SK-N-MC (cell line): ENCODE measurements at regions not wholly inside any gene's neighbourhood (a gene's known extent, or its start where the extent isn't known, plus 50 kb on each side); places are given as distances from the start of the nearest gene placed in this dataset.
"Not testable (repeated sequence)": the region's sequence is repeated elsewhere in the genome, so short reads cannot be mapped to it uniquely, and the experiment has no call there.

Experiments used
- DNase-seq: peaks from one replicate; pipeline ENCODE4 v3.0.0-alpha.2; 2011; ENCODE audit warnings: low read depth, low spot score
- H3K27ac ChIP-seq: fragments of 200-600 bp; sonication (generic); 2 replicates; pipeline ENCODE4 v1.5.1; 2016; ENCODE audit warnings: mixed run types
- H3K36me3 ChIP-seq: fragments of 200-600 bp; sonication (generic); 2 replicates; pipeline ENCODE4 v1.6.1; 2017; ENCODE audit warnings: antibody characterized with exemption, low read length, mixed read lengths; ENCODE audit not compliant: insufficient read depth
- H3K4me3 ChIP-seq: fragments of 200-600 bp; sonication (generic); 2 replicates; pipeline ENCODE4 v1.5.1; 2016
- H3K9ac ChIP-seq: fragments of 200-600 bp; sonication (generic); 2 replicates; pipeline ENCODE4 v1.8.0; 2017; ENCODE audit warnings: mixed run types, mixed read lengths; ENCODE audit not compliant: insufficient read length
- H3K9me3 ChIP-seq: fragments of 200-600 bp; sonication (generic); 2 replicates; pipeline ENCODE4 v1.6.1; 2017; ENCODE audit warnings: low read depth, mild to moderate bottlenecking, antibody characterized with exemption, low read length, moderate library complexity, mixed read lengths
- EZH2 ChIP-seq: fragments of 200-600 bp; sonication (generic); IDR thresholded peaks from one replicate; pipeline ENCODE4 v1.6.1; 2017; ENCODE audit warnings: antibody characterized with exemption
- FOXP2 ChIP-seq: optimal IDR thresholded peaks from 2 replicates; pipeline ENCODE3; 2011; ENCODE audit warnings: mild to moderate bottlenecking, moderate library complexity; ENCODE audit not compliant: insufficient read depth; ENCODE audit errors: extremely low read length, control extremely low read depth
- POLR2AphosphoS5 ChIP-seq: IDR thresholded peaks from 2 replicates; pipeline ENCODE4 v1.6.1; 2012; ENCODE audit warnings: mild to moderate bottlenecking, low read depth, low read length, borderline replicate concordance

DNA sequence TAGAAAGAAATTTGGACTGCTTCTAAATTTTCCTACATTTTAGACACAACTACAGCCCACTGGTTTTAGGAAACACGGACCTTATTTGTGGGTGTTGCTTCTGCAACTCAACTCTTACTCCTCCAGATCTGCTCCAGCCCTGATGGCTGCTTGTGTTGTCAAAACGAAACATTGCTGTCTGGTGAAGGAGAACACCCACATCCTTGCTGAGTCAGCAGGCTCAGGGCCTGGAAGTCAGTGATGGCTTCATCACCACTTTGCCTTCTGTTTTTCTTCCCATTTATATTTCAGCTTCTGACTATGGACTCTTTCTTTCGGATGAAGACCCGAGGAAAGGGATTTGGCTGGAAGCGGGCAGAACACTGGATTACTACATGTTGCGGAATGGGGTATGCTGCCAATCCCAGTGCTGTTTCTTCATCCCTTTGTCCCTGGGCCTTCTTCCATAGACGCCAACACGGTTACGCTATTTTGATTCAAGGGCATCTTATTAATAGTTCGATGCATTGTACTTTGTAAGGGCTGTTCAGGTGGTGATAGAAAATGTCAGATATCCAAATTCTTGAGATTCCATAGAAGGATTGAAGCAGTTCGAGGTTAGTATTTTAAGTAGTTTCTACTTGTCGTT is 392.6 kb upstream of the TPM1 start:
- no peaks in the 10 kb centered on the region for H3K36me3 ChIP-seq
- TF ChIP-seq FOXP2 (no peak), POLR2AphosphoS5 (no peak), EZH2 (no peak)
- no peak overlapping the region for H3K4me3 ChIP-seq
- no peaks in the 10 kb centered on the region for H3K9me3 ChIP-seq
- DNase-seq = no peak
- H3K9ac ChIP-seq = no peak overlapping the region
- no peak overlapping the region for H3K27ac ChIP-seq

DNA sequence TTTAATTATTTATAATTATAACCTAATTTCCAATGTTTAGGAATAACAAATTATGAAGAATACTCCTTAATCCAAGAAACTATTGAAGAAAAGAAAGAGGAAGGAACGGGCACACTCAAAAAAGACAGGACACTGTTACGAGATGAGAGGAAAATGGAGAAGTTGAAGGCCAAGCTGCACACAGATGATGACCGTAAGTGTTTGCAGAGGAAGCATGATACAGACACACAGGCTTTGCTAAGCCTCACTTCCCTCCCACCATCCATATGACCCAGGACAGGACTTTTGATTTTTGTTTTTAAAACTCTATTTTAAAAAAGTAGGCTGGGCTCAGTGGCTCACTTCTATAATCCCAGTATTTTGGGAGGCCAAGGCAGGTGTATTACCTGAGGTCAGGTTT is 389.4 kb upstream of the TPM1 start:
- no peak for DNase-seq
- Histone ChIP-seq H3K4me3 (no peak overlapping the region), H3K27ac (no peak overlapping the region), H3K36me3 (no peaks in the 10 kb centered on the region), H3K9ac (no peak overlapping the region), H3K9me3 (no peaks in the 10 kb centered on the region)
- TF ChIP-seq FOXP2 = no peak
- no peak for TF ChIP-seq POLR2AphosphoS5

DNA sequence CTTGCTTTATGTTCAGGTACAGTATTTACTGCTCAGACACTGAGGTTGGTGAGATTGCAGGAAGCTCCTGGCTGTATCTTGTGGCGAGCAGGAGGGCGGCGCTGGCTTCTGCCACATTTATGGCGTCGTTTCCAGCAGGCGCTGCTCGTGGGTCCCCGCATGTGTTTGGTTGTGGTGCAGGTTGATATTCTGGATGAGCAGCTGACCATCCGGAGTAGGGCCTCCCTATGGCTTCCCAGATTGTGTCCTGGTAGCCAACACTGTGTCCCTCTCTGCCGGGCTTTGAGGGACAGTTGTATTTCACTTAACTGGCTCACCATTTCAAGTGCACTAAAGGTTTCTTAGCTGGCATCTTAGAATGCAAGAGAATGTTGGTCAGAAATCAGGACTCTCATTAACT is 386.5 kb upstream of the TPM1 start:
- Histone ChIP-seq H3K9ac (no peak overlapping the region), H3K27ac (no peak overlapping the region), H3K36me3 (no peaks in the 10 kb centered on the region), H3K9me3 (no peaks in the 10 kb centered on the region), H3K4me3 (no peak overlapping the region)
- TF ChIP-seq FOXP2 = no peak
- no peak for TF ChIP-seq POLR2AphosphoS5
- no peak for TF ChIP-seq EZH2
- DNase-seq = no peak

DNA sequence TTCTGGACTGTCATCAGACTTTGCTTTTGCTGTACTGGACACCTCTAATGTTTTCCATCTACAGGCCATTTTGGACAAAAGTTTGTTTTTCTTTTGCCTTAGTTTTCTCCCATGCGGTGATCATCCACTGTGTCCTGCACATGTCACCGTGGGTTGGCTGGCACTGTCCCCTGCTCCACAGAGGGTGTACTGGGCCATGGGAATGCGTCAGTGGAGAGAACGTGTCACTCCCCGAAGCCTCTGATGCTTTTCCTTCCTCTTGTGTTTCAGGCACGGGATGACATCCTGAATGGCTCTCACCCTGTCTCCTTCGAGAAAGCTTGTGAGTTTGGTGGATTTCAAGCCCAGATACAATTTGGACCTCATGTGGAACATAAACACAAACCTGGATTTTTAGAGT is 385.0 kb upstream of the TPM1 start:
- H3K36me3 ChIP-seq, DNase-seq, H3K27ac ChIP-seq, H3K4me3 ChIP-seq, H3K9me3 ChIP-seq, H3K9ac ChIP-seq: not testable (repeated sequence)

DNA sequence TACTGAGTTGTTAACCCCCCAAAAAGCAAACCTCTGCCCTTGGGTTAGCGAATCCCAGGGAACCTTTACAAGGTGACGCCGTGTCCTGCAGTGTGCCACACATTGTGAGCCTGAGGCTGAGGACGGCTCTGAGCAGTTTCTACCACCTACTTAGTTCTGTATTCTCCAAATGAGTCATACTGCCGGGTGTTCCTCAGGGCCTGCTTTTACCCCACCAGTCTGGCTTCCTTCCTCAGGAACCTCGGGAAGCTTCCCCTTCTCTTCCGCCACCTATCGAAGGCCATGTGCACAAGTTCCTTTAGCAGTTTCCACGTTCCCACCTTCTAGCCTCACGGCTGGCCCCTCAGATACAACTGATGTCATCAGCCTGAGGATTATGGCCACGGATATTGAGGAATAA is 384.0 kb upstream of the TPM1 start:
- no peaks in the 10 kb centered on the region for H3K36me3 ChIP-seq
- H3K9ac ChIP-seq = no peak overlapping the region
- DNase-seq = no peak
- H3K4me3 ChIP-seq = no peak overlapping the region
- no peak for TF ChIP-seq EZH2
- TF ChIP-seq POLR2AphosphoS5 = no peak
- H3K27ac ChIP-seq = no peak overlapping the region
- H3K9me3 ChIP-seq = no peaks in the 10 kb centered on the region

DNA sequence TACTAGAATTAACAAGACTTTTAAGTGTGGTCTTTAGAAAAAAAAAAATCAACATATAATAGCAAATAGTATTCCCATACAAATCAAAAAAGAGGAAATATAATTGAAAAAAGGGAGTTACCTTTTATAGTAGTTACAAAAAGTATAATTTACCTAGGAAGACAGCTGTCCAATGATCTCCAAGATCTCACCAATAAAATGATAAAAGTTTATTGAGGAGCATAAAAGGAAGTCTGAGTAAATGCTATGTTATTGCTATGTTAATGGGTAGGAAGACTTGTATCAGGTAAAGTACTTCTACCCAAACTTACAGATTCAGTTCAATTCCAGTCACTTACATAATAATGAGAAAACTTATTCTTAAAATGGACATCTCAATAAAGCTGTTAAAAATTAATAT is 379.0 kb upstream of the TPM1 start:
- H3K9ac ChIP-seq = no peak overlapping the region
- H3K9me3 ChIP-seq = no peaks in the 10 kb centered on the region
- H3K36me3 ChIP-seq = no peaks in the 10 kb centered on the region
- H3K27ac ChIP-seq = no peak overlapping the region
- DNase-seq = no peak
- no peak overlapping the region for H3K4me3 ChIP-seq
- no peak for TF ChIP-seq EZH2
- TF ChIP-seq POLR2AphosphoS5 = no peak
- TF ChIP-seq FOXP2 = no peak

DNA sequence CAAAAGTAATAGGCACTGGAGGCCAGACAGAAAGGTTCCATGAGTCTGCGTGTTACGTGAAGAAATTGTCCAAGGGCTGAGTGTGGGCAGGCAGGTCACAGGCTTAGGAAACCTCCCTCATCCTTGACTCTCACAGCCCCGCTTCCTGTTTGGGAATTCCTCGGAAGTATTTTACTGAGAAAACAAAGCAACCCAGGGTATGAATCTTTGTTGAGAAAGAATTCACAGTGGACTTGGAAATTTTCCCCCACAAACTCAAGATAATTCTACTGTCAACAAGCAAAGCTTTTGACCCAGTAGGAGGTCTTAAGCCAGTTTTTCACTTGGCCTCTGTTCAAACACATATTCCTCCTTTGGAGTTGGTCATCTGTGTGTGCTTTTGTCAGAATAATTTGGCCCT is 377.1 kb upstream of the TPM1 start:
- H3K36me3 ChIP-seq = no peaks in the 10 kb centered on the region
- DNase-seq = no peak
- no peak overlapping the region for H3K4me3 ChIP-seq
- no peaks in the 10 kb centered on the region for H3K9me3 ChIP-seq
- H3K27ac ChIP-seq = no peak overlapping the region
- no peak overlapping the region for H3K9ac ChIP-seq
- TF ChIP-seq FOXP2 (no peak), EZH2 (no peak), POLR2AphosphoS5 (no peak)

DNA sequence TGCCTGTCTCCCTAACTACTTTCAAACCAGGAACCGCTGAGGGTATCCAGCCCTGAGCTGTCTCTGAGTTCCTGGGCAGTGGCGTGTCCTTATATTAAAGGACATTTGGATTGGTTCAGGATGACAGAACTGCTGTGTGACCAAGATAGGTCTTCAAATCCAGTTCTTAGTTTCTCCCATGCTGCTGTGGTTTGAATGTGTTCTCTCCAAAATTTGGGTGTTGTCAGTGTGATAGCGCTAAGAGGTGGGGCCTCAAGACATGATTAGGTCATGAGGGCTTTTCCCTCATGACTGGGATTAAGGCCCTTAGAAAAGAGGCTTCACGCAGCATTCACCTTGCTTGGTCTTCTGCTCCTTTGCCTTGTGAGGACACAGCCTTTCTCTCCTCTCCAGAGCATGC is 376.5 kb upstream of the TPM1 start:
- no peak for DNase-seq
- Histone ChIP-seq H3K9me3 (no peaks in the 10 kb centered on the region), H3K9ac (no peak overlapping the region), H3K4me3 (no peak overlapping the region), H3K36me3 (no peaks in the 10 kb centered on the region), H3K27ac (no peak overlapping the region)
- no peak for TF ChIP-seq POLR2AphosphoS5
- no peak for TF ChIP-seq FOXP2
- no peak for TF ChIP-seq EZH2

DNA sequence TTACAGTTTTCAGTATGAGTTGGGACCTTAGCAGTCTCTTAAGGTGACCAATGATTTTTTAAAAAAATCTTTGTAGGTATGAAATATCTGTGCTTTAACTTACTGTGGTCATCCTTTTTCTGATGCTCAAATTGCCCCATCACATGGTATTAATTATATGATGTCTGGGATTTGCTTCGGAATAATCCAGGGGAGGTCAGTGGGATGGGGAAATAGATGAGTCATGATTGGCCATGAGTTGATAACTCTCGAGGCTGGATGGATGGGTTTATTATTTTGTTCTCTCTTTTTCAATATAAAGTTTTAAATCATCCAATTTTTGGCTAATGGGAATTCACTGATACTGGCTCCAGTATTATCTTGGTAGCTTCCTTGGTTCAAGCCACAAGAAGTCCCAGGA is 370.3 kb upstream of the TPM1 start:
- no peak for TF ChIP-seq FOXP2
- no peak for TF ChIP-seq EZH2
- TF ChIP-seq POLR2AphosphoS5 = no peak
- H3K27ac ChIP-seq = no peak overlapping the region
- no peak overlapping the region for H3K9ac ChIP-seq
- no peak for DNase-seq
- no peak overlapping the region for H3K4me3 ChIP-seq
- H3K9me3 ChIP-seq = no peaks in the 10 kb centered on the region
- no peaks in the 10 kb centered on the region for H3K36me3 ChIP-seq

DNA sequence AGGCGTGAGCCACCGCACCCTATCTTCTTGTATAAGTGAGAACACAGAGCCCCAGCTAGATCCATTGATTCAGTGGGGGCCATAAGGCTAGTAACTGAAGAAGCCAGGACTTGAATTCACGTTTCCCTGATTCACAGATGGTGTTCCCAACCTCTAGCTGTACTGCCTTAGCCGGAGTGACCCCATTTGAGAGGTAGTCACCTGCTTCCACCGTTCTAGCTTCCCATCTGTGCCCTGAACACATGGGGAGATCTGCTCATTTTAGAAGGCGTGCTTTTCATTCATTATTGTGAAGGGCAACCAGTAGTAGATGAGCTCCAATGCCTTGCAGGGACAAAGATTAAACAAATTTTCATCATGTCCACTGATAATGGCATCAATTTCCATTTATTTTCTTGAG is 365.7 kb upstream of the TPM1 start:
- H3K27ac ChIP-seq = no peak overlapping the region
- TF ChIP-seq FOXP2 (no peak), POLR2AphosphoS5 (no peak), EZH2 (no peak)
- no peak overlapping the region for H3K4me3 ChIP-seq
- DNase-seq = no peak
- H3K9ac ChIP-seq = no peak overlapping the region
- no peaks in the 10 kb centered on the region for H3K9me3 ChIP-seq
- H3K36me3 ChIP-seq = no peaks in the 10 kb centered on the region
